HG02885 (cell line): ENCODE measurements at regions not wholly inside any gene's neighbourhood (a gene's known extent, or its start where the extent isn't known, plus 50 kb on each side); places are given as distances from the start of the nearest gene placed in this dataset.
"Not testable (repeated sequence)": the region's sequence is repeated elsewhere in the genome, so short reads cannot be mapped to it uniquely, and the experiment has no call there.

Experiments used
- ATAC-seq: cut with Tn5 transposase; IDR thresholded peaks from one replicate; pipeline ENCODE4 v1.9.1; 2021; ENCODE audit warnings: mild to moderate bottlenecking; ENCODE audit not compliant: unreplicated experiment, poor library complexity

DNA sequence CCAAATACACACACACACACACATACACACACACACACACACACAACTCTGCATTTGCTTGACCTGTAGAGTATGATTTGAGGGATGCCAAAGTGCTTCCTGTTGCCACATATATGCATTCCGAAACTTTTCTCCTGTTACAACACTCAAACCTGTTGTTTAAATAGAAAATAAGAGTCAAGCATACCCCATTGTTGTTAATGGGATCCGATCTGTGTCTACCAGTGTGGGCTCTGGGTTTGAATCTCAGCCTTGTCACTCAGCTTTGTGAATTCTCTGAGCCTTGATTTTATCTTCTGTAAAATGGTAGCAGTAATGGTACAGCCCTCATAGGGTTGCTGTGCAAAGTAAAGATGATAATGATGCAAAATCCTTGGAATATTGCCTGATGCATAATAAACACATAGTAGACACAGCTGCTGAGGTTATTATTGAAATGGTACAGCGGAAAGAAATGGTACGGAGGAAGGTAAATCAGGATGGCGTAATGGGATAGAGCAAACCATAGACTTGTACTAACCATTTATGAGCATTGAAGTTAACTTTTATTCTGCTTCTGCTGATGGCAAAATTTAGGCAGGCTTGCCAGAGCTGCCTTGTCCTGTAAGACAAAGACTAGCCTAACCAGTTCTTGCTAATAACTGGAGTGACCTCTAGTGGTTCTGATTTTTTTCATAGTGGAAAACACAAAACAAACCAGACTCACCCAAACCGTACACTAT lies 113.5 kb upstream of the PHACTR1 start:
- no peak for ATAC-seq

DNA sequence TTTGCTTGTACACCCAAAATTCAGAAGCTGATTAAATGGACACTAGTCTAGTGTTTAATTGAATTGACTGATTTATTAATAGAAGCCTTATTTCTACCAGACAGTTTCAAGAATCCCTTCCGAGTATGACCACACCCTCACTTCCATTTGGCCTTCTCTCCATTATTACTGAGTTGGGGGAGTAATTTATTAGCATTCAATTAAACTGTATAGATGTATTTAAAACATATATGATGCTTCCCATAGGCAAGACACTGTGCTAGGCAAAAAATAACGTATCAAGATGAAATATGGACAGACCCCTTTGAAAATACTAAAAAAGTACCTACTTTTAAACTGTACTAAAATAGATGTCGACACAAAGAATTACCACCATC lies 112.9 kb upstream of the PHACTR1 start:
- no peak for ATAC-seq

- peak; percentile 45 for ATAC-seq
These were observed 110.7 kb upstream of the PHACTR1 start for GRCh38 chr6:12605888-12606345.

- ATAC-seq = no peak
These were observed 110.0 kb upstream of the PHACTR1 start for GRCh38 chr6:12606616-12607015.

GRCh38 chr6:12608016-12608860 lies 108.3 kb upstream of the PHACTR1 start:
- peak; percentile 81 for ATAC-seq

DNA sequence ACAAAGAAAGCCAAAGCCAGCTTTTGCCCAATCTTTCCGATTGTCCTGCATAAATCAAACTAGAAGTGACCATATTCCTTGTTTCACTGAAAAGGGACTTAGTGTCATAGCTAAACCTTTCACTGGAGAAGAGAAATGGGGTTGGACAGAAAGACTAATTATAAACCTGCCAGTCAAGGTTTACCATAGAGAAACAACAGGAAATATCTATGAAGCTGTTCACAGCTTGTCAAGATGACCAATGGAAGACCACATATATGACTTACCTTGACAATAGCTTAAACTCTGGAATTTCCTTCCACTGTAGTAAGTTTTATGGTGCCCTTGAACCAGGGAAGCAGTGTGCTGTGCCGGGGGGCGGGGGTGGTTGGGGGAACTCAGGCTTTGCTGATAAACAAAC lies 107.7 kb upstream of the PHACTR1 start:
- peak; percentile 13 for ATAC-seq

- no peak for ATAC-seq
These were observed 106.8 kb upstream of the PHACTR1 start for GRCh38 chr6:12609751-12610150.

DNA sequence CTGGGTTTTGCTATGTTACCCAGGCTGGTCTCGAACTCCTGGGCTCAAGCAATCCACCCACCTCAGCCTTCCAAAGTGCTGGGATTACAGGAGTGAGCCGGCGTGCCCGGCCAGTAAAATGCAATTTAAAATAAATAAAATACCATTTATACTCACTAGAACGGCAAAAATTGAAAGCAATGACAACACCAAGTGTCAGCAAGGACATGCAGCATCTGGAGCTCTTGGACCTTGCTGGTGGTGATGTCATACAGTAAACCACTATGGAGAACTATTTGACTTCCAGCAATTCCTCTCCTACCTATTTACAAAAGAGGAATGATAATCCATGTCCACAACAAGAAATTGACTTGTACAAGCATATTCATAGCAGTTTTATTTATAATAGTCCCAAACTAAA lies 105.7 kb upstream of the PHACTR1 start:
- no peak for ATAC-seq

DNA sequence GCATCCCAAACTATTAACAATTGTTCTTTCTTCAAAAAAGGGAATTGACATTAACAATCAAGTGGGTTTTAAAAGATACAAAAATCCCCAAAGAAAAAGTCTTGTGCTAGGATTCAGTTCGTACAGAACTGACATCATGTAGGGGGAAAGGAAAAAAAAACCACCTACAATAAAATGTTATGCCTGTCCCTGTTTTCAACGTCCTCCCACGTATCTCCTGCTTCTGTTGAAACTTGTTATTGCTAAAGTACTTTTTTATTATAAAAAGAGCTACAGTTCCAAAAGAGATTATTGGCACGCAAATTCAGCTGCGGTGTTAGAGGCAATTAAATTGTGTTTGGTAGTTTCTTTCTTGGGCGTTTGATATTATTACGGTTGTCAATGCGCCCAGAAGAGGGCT lies 102.8 kb upstream of the PHACTR1 start:
- ATAC-seq = no peak

DNA sequence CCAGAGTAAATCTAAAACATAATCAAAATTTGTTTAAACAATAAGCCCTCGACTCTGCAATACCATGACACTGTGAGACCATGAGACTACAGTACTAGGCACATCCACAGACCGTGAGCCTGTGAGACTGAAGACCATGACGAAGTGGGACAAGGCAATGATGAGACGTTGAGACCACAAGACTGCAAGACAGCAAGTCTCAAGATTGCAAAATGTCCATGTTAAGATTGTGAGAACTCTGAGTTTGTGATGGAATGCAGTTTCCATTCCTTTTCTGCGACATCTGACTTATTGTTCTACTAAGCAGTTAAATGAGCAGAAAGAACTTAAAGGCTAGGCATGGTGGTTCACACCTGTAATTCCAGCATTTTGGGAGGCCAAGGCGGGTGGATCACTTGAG lies 102.1 kb upstream of the PHACTR1 start:
- no peak for ATAC-seq

DNA sequence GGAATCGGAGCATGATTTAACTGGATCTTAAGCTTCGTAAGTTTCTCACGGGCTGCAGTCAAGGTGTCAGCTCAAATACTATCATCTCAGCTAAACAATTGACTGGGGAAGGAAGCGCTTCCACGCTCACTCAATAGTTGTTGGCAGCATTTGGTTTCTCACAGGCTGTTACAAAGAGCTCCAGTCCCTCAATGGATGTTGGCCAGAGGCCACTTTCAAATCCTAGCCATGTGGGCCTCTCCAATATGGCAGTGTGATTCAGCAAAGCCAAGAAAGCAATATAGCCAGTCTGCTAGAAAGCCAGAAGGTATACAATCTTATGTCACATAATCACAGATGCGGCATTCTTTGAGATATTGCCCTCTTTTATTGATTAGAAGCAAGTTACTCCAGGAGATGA lies 98.3 kb upstream of the PHACTR1 start:
- ATAC-seq = no peak

GRCh38 chr6:12621754-12622153 lies 94.8 kb upstream of the PHACTR1 start:
- ATAC-seq = no peak

DNA sequence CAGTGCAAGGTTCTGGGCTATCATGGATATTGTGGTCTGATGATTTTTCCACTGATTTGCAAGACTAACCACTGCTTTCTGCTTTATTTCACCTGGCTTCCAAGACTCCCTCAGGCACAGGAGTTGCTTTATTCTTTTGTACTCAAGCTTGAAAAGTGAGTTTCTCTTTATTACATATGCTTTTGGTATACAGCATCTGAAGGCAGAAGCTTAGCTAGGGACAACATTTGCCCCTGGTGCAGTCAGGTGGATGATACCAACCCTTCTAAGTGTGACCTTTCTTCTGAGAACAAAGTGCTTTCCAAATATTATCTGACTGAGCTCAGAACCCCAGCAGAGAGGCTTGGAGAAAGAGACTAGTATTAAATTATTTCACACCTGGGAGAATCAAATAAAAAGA lies 94.0 kb upstream of the PHACTR1 start:
- ATAC-seq = no peak

- no peak for ATAC-seq
These were observed 92.3 kb upstream of the PHACTR1 start for GRCh38 chr6:12624142-12624837.

GRCh38 chr6:12627053-12627452 lies 89.5 kb upstream of the PHACTR1 start:
- ATAC-seq = no peak

GRCh38 chr6:12628327-12628726 lies 88.2 kb upstream of the PHACTR1 start:
- ATAC-seq = no peak

DNA sequence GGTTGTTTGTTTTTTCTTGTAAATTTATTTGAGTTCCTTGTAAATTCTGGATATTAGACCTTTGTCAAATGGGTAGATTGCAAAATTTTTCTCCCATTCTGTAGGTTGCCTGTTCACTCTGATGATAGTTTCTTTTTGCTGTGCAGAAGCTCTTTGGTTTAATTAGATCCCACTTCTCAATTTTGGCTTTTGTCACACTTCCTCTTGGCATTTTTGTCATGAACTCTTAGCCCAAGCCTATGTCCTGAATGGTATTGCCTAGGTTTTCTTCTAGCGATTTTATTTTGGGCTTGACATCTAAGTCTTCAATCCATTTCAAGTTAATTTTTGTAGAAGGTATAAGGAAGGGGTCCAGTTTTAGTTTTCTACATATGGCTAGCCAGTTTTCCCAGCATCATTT lies 82.8 kb upstream of the PHACTR1 start:
- not testable (repeated sequence) for ATAC-seq

- ATAC-seq = no peak
These were observed 81.2 kb upstream of the PHACTR1 start for GRCh38 chr6:12635375-12635774.

DNA sequence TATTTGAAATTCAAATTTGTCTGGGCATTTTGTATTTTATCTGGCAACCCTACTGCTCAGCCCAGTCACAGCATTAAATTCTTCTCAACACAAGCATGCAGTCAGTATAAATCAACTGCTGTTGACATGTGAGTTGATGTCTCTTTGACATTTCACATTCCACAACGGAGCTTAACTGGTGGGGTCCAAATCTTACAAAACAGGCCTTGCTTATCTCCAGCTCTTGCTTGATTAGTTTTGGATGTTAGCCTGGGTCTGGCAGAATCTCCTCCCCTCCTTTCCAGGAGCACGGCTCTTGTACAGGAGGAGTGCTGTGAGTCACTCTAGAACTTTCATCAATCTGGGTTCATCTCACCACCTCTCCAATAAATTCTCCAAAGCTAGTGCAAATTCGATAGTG lies 80.8 kb upstream of the PHACTR1 start:
- ATAC-seq = no peak

DNA sequence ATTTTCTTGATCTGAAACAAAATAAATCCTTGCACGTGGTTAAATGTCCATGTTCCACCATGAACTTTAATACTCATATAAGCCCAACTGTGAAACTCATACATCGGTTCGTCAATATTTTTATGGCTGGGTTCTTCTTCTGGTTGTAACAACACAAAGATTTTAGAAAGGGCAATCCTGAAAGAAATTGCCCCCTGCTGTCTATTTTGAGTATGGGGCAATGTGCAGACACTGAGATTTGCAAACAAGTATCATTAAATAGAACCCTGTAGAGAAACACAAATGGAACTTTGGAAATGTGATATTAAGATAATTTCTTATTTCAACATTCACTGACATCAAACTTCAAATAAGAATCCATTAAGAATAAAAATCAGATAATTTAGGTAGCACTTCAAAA lies 80.2 kb upstream of the PHACTR1 start:
- ATAC-seq = no peak

DNA sequence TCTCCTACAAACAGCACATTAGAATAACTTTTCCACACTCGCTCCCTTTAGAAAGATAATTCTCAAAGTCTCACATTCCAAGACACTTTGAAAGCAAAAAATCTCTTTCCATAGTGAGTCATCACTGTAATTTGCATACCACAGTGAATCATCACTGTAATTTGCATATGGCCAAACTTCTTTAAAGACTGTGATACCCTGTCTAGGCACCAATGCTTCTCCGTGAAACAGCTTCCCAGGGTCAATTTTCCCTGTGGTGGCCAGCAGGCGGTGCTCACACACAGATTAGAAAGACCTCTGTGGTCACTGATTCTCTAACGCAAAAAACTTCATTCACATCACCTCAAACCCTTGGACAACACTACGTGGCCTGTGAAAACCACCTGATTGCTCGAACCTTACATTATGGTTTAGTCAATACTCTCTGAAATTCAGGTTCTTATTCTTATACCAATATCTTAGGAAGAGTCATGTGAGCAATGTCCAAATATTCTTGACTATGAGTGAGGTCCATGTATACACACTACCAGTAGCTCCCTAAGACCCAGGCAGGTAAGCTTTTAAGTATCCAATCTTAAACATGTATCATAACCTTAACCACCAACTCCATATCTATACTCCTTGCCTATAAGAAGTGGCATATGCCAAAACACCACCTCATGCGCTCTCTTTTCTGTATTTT lies 78.5 kb upstream of the PHACTR1 start:
- peak; percentile 72 for ATAC-seq
